Lower leg skin (tissue), 4 donors: ENCODE measurements at regions not wholly inside any gene's neighbourhood (a gene's known extent, or its start where the extent isn't known, plus 50 kb on each side); places are given as distances from the start of the nearest gene placed in this dataset.
A peak's percentile ranks its signal among the peaks of the same experiment; 100 is the strongest.

ENCODE experiments used
- DNase-seq, 2 donors: peaks; one replicate each; pipeline ENCODE4 v3.0.0-alpha.2; 2019; ENCODE audit warnings: low spot score in 2 of 2
- H3K4me3 ChIP-seq: fragments of 200-600 bp; sonication (generic); 2 replicates; pipeline ENCODE4 v1.5.1; 2017; ENCODE audit warnings: mild to moderate bottlenecking, low read depth; ENCODE audit not compliant: poor library complexity, severe bottlenecking
- POLR2A ChIP-seq, 2 donors: fragments of 450-650 bp; IDR thresholded peaks; one replicate each; pipeline ENCODE4 v1.6.1; 2016 to 2017; ENCODE audit warnings: antibody characterized with exemption in 2 of 2, mild to moderate bottlenecking in 1 of 2, moderate library complexity in 1 of 2
- WGBS, 2 donors: methylation state at CpG; one replicate each; pipeline ENCODE4 v1.1.5; 2018; 5-methylcytosine and 5-hydroxymethylcytosine counted together
- intact Hi-C: fragments of 100-400 bp; cut with DNase I; formaldehyde crosslinking; loops from one replicate; pipeline ENCODE4 v1.15.0; 2023; ENCODE audit warnings: low total_unique reads
- TF ChIP-seq, protein P1 (sequence below), 3 donors: fragments of 450-650 bp; IDR thresholded peaks; one replicate each; pipeline ENCODE4 v1.5.1; 2016; ENCODE audit warnings: antibody characterized with exemption in 3 of 3, mild to moderate bottlenecking in 3 of 3, moderate library complexity in 2 of 3

DNA sequence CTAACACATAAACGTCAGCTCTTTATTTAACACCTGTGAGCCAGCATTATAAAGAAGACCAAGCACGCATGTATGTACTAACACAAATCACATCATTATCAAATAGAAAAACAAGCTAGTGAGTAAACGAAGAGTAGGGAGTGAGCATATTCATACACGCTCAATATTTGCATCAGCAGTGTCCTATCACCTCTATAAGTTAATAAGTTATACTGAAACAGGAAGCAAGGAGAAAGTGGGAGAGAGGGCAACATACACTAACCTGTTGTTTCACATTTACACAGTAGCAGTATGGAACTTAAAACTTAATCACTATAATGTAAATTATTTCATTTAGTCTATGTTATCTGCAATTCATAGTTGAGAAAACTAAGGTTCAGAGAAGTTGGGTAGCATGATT is 321.5 kb upstream of the TANK start:
- intact Hi-C loops: no loop called here
- DNase-seq: no peak
- TF ChIP-seq, protein P1, sequence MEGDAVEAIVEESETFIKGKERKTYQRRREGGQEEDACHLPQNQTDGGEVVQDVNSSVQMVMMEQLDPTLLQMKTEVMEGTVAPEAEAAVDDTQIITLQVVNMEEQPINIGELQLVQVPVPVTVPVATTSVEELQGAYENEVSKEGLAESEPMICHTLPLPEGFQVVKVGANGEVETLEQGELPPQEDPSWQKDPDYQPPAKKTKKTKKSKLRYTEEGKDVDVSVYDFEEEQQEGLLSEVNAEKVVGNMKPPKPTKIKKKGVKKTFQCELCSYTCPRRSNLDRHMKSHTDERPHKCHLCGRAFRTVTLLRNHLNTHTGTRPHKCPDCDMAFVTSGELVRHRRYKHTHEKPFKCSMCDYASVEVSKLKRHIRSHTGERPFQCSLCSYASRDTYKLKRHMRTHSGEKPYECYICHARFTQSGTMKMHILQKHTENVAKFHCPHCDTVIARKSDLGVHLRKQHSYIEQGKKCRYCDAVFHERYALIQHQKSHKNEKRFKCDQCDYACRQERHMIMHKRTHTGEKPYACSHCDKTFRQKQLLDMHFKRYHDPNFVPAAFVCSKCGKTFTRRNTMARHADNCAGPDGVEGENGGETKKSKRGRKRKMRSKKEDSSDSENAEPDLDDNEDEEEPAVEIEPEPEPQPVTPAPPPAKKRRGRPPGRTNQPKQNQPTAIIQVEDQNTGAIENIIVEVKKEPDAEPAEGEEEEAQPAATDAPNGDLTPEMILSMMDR (IDR thresholded peaks at IDR 0.05): no peak
- TF ChIP-seq POLR2A (IDR thresholded peaks at IDR 0.05): no peak
- 88 to 91% methylated on average over 4 of the region's 4 CpGs for WGBS, 2 donors
- no peak overlapping the region for H3K4me3 ChIP-seq

DNA sequence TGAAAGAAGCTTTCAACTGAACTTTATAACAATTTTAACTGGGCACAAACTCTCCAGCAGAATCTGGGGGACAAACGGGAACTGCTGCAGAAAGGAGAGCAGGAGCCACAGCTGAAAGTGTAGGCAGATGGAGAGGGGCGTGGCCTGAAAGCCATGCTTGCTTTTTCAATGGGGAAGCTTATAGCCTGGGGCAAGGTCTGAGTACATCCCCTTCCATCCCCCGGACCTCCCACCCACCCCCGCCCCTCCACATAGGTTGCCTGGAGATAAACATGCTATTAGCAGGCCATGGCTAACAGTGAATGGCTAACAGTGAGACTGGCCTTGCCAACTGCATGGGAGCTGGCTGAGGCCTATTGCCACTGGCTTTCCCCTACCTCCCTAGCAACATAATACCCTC is 317.9 kb upstream of the TANK start:
- no peak for DNase-seq
- TF ChIP-seq, protein P1 (IDR thresholded peaks at IDR 0.05): no peak
- no peak for TF ChIP-seq POLR2A (IDR thresholded peaks at IDR 0.05)
- 90 to 92% methylated on average over 4 of the region's 4 CpGs for WGBS, 2 donors
- H3K4me3 ChIP-seq: no peak overlapping the region
- intact Hi-C loops: no loop called here

DNA sequence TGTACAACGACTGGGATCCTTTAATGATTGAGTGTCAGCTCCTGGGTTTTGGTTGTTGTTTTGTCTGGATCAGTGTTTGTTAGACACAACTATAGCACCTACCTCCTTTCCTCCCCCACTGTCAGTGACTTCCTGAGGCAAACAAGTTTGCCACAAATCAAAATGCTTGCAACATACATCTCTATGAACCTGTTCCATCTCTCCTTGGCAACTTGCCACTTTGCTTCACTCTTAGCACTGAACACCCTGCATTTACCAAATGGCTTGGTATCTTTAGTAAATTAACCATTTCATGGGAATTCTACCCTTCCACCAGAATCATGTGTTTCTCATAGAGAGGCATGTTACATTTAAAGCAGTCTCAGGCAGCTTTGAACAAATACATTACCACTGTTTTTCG is 301.1 kb upstream of the TANK start:
- no peak overlapping the region for H3K4me3 ChIP-seq
- TF ChIP-seq POLR2A (IDR thresholded peaks at IDR 0.05): no peak
- TF ChIP-seq, protein P1 (IDR thresholded peaks at IDR 0.05): no peak
- no peak for DNase-seq
- WGBS, 2 donors: 40 to 55% methylated on average over 2 of the region's 2 CpGs
- intact Hi-C loops: no loop called here

DNA sequence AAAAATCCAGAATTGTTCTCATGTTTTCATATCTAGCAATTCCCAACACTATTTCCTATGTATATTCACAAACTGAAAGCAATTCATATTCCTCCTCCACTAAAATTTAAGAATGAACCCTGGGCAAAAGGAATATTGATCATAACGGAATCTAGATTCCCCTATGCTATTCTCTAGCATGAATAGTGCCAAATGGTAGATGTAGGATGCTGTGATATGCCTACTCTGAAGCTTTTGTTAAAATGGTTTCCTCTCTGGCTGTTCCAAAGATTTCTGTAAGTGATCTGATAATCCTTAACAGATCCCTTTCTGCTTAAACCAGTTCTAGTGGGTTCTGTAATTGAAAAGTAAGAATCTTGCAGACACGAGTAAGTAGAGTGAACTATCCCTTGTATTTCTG is 298.0 kb upstream of the TANK start:
- H3K4me3 ChIP-seq: no peak overlapping the region
- WGBS, 2 donors: 68 to 72% methylated on average over 2 of the region's 2 CpGs
- intact Hi-C loops: no loop called here
- DNase-seq: no peak
- TF ChIP-seq POLR2A (IDR thresholded peaks at IDR 0.05): no peak
- TF ChIP-seq, protein P1 (IDR thresholded peaks at IDR 0.05): no peak

DNA sequence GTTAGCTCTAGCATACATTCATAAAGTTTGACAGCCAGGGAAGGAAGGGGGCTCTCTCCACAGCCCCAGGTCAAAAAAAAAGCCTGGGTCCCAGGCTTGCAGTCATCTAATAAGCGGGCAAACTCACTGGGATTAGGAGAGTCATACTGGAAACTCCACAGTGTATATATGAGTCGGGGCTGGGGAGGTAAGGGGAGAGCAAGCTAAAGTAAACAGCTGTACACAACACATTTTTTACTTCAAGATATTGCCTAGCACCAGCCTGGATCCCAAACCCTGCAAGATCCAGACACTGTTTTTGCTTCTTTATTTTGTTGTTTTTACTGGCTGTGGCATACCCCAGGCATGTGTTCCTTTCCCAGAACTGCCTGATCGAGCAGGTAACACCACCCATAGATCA is 291.3 kb upstream of the TANK start:
- WGBS, 2 donors: 59 to 72% methylated on average over 3 of the region's 3 CpGs
- intact Hi-C loops: no loop called here

DNA sequence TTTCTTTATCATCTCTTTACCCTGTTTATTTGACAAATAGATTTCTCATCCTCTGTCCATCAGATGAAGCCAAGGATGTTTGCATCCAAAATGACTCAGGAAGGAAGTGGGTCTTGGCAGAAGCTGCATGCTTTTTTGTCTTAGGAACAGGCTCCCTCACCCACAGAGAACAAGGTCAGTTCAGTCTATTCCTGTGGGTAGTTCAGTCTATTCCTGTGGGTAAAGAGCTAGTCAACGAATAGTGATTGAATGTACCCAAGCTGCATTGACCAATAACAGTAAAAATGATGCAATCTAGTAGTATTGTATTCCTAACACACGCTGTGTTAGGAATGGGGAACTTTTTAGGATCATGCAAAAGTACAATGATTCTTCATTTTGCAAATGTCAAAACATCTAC is 290.8 kb upstream of the TANK start:
- H3K4me3 ChIP-seq: no peak overlapping the region
- peak in 1 of 2 donors; percentile 44 for DNase-seq
- 15 to 23% methylated on average over 2 of the region's 2 CpGs for WGBS, 2 donors
- no peak for TF ChIP-seq POLR2A (IDR thresholded peaks at IDR 0.05)
- TF ChIP-seq, protein P1 (IDR thresholded peaks at IDR 0.05): no peak
- intact Hi-C loops: no loop called here

More for the DNA sequence above, 291.3 kb upstream of the TANK start:
- no peak for DNase-seq
- no peak for TF ChIP-seq POLR2A (IDR thresholded peaks at IDR 0.05)
- TF ChIP-seq, protein P1 (IDR thresholded peaks at IDR 0.05): no peak
- no peak overlapping the region for H3K4me3 ChIP-seq
